ENCODE measurements at regions not wholly inside any gene's neighbourhood (a gene's known extent, or its start where the extent isn't known, plus 50 kb on each side); places are given as distances from the start of the nearest gene placed in this dataset.

GRCh38 chr1:240018617-240019016 lies 73.1 kb upstream of the FMN2 start:
- no peaks in the 10 kb centered on the region for H3K27me3 ChIP-seq
- H3K4me3 ChIP-seq = no peak overlapping the region
- H3K4me1 ChIP-seq = no peaks in the 10 kb centered on the region
- no peak for DNase-seq
- no peak overlapping the region for H3K27ac ChIP-seq
- no peaks in the 10 kb centered on the region for H3K36me3 ChIP-seq
- peaks cover 0 to 7% (median 0%) of the 10 kb centered on the region in 4 donors for H3K9me3 ChIP-seq
- no peak for TF ChIP-seq CTCF (IDR thresholded peaks at IDR 0.05)
- no peak for TF ChIP-seq POLR2A (IDR thresholded peaks at IDR 0.05)
- no peak for TF ChIP-seq EP300 (IDR thresholded peaks at IDR 0.05)
- no peak for TF ChIP-seq POLR2AphosphoS5 (IDR thresholded peaks at IDR 0.05)
- intact Hi-C loops (cut with DNase I) = no loop called here
- WGBS, 2 donors = 33 to 96% methylated on average over 1 of the region's 1 CpG

GRCh38 chr1:240019524-240019923 lies 72.2 kb upstream of the FMN2 start:
- TF ChIP-seq EP300 (IDR thresholded peaks at IDR 0.05) (no peak), POLR2A (IDR thresholded peaks at IDR 0.05) (no peak), POLR2AphosphoS5 (IDR thresholded peaks at IDR 0.05) (no peak)
- peaks cover 0 to 7% (median 0%) of the 10 kb centered on the region in 4 donors for H3K9me3 ChIP-seq
- no peak for DNase-seq
- no peaks in the 10 kb centered on the region for H3K36me3 ChIP-seq
- H3K4me1 ChIP-seq = no peaks in the 10 kb centered on the region
- intact Hi-C loops (cut with DNase I) = no loop called here
- no peak overlapping the region for H3K27ac ChIP-seq
- no peak overlapping the region for H3K4me3 ChIP-seq
- H3K27me3 ChIP-seq = no peaks in the 10 kb centered on the region

- H3K4me3 ChIP-seq = no peak overlapping the region
- TF ChIP-seq POLR2AphosphoS5 (IDR thresholded peaks at IDR 0.05) (no peak), EP300 (IDR thresholded peaks at IDR 0.05) (no peak), POLR2A (IDR thresholded peaks at IDR 0.05) (no peak), CTCF (IDR thresholded peaks at IDR 0.05) (no peak)
- 72 to 83% methylated on average over 3 of the region's 3 CpGs for whole genome bisulfite sequencing, 2 donors
Observed at GRCh38 chr1:240020871-240021270, 70.8 kb upstream of the FMN2 start.

GRCh38 chr1:240021709-240022108 lies 70.0 kb upstream of the FMN2 start:
- Histone ChIP-seq H3K9me3 (peaks cover 0 to 7% (median 0%) of the 10 kb centered on the region in 4 donors), H3K27me3 (no peaks in the 10 kb centered on the region), H3K4me1 (no peaks in the 10 kb centered on the region), H3K27ac (no peak overlapping the region), H3K36me3 (no peaks in the 10 kb centered on the region), H3K4me3 (no peak overlapping the region)
- 75 to 79% methylated on average over 3 of the region's 3 CpGs for WGBS, 2 donors
- DNase-seq = no peak
- TF ChIP-seq POLR2AphosphoS5 (IDR thresholded peaks at IDR 0.05) = no peak
- no peak for TF ChIP-seq POLR2A (IDR thresholded peaks at IDR 0.05)
- no peak for TF ChIP-seq CTCF (IDR thresholded peaks at IDR 0.05)
- no peak for TF ChIP-seq EP300 (IDR thresholded peaks at IDR 0.05)
- intact Hi-C loops (cut with DNase I) = loop anchor here (10.0 kb wide), 1 partner anchor 583 kb away; no protein-coding TSS in a partner anchor

More at GRCh38 chr1:240020871-240021270, 70.8 kb upstream of the FMN2 start:
- intact Hi-C loops (cut with DNase I) = loop anchor here (10.0 kb wide), 1 partner anchor 584 kb away; no protein-coding TSS in a partner anchor
- peaks cover 0 to 7% (median 0%) of the 10 kb centered on the region in 4 donors for H3K9me3 ChIP-seq
- H3K27me3 ChIP-seq = no peaks in the 10 kb centered on the region
- H3K4me1 ChIP-seq = no peaks in the 10 kb centered on the region
- H3K27ac ChIP-seq = no peak overlapping the region
- no peak for DNase-seq
- H3K36me3 ChIP-seq = no peaks in the 10 kb centered on the region

- H3K9me3 ChIP-seq = no peaks in the 10 kb centered on the region
- H3K4me3 ChIP-seq = no peak overlapping the region
- H3K27ac ChIP-seq = no peak overlapping the region
- TF ChIP-seq POLR2A (IDR thresholded peaks at IDR 0.05) (no peak), CTCF (IDR thresholded peaks at IDR 0.05) (peak; percentile 59 to 85 (median 78))
- H3K4me1 ChIP-seq = peaks cover 0 to 6% (median 0%) of the 10 kb centered on the region in 4 donors
- no peak for DNase-seq
- intact Hi-C loops (cut with DNase I) = loop anchor here (1.0 to 10.0 kb wide), 5 partner anchors 65 to 666 kb away; partner anchors contain the start of gene FMN2
- WGBS, 2 donors = 3 to 7% methylated on average over 5 of the region's 5 CpGs
- H3K27me3 ChIP-seq = no peaks in the 10 kb centered on the region
- no peaks in the 10 kb centered on the region for H3K36me3 ChIP-seq
Observed at GRCh38 chr1:240027059-240027462, 64.6 kb upstream of the FMN2 start.
